ENCODE measurements at regions not wholly inside any gene's neighbourhood (a gene's known extent, or its start where the extent isn't known, plus 50 kb on each side); places are given as distances from the start of the nearest gene placed in this dataset.

DNA sequence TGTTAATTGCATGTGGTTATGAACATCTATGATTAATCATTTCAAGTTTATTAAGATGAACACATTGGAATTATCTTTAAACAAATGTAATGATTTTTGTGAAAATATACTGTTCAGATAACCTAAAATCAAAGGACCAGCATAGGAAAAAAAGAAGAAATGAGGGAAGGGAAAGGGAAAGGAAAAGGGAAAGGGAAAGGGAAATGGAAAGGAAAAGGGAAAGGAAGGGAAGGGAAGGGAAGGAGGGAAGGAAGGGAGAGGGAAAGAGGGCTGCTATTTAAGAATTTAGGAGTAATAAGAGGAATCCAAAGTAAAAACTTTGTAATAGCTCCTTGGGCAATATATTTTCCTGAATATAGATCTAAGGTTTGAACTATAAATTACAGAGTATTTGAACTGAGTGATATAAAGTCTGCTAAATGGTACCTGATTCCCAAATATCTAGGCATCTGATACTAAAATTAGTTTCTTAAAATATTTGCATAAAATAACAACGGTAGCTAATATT is 726.3 kb downstream of the EPHA4 start:
- no peak for DNase-seq (ENCODE audit: low read depth)

- DNase-seq (ENCODE audit: low read depth), result no peak
Observed at GRCh38 chr2:220847006-220847405, 725.1 kb downstream of the EPHA4 start.

- no peak for DNase-seq (ENCODE audit: low read depth)
Observed at GRCh38 chr2:220847589-220847988, 724.5 kb downstream of the EPHA4 start.

DNA sequence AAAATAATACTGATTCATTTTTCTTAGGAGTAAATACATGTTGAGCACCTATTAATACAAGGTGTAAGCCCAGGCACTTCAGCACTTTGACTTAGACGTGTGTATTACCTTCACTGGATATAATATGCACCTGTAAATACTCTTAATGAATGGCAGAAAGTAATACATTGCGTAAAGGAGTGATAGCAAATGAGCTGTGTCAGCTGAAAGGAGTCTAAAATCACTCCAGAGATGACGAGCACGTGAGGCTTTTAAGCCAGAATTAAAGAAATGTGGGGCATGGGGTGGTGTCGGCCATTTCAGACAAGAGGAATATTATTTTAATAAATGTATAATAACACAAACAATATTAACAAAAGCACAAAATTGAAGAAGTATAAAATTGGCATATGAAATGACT is 722.7 kb downstream of the EPHA4 start:
- DNase-seq (ENCODE audit: low read depth), result no peak

- no peak for DNase-seq (ENCODE audit: low read depth)
Observed at GRCh38 chr2:220850116-220850515, 722.0 kb downstream of the EPHA4 start.

GRCh38 chr2:220855296-220855695 is 716.8 kb downstream of the EPHA4 start:
- no peak for DNase-seq (ENCODE audit: low read depth)

- DNase-seq (ENCODE audit: low read depth), result no peak
Observed at GRCh38 chr2:220856486-220856885, 715.6 kb downstream of the EPHA4 start.

- no peak for DNase-seq (ENCODE audit: low read depth)
Observed at GRCh38 chr2:220857368-220857767, 714.7 kb downstream of the EPHA4 start.

DNA sequence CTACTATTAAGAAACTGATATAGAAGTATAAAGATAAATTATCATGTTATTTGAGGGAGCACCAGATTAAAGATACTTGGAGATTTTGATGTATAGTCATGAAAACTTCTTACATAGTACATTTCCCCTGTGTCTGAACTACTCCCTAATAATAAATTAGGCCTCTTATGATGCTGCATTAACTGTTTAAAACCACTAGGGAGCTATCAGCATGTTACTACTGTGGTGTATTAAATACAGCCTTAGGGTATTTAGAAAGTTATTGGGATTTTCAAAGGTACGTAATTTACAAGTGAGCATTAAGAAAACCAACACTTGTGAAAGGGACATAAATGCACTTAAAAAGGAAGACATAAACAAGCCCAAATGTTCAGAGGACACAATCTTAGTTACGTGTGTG is 714.0 kb downstream of the EPHA4 start:
- DNase-seq (ENCODE audit: low read depth), result no peak

DNA sequence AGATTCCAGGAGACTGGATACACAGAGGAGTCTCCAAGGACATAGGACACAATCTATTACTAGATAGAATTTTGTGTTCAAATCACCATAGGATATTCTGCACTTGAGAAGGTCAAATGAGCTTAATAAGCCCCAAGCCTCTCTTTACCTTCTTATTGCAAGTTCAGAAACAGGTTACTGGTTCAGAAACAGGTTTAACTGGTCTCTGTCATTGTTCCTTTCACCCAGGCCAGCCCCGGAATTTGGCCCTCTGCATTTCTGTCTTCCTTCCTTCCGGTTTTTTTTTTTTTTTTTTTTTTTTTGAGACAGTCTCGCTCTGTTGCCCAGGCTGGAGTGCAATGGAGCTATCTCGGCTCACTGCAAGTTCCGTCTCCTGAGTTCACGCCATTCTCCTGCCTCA is 700.2 kb downstream of the EPHA4 start:
- DNase-seq (ENCODE audit: low read depth), result no peak

- no peak for DNase-seq (ENCODE audit: low read depth)
Observed at GRCh38 chr2:220876080-220876824, 695.9 kb downstream of the EPHA4 start.

GRCh38 chr2:220877491-220877890 is 694.6 kb downstream of the EPHA4 start:
- DNase-seq (ENCODE audit: low read depth), result no peak

GRCh38 chr2:220877897-220878296 is 694.2 kb downstream of the EPHA4 start:
- DNase-seq (ENCODE audit: low read depth), result no peak

- DNase-seq (ENCODE audit: low read depth), result no peak
Observed at GRCh38 chr2:220880623-220881596, 691.2 kb downstream of the EPHA4 start.

DNA sequence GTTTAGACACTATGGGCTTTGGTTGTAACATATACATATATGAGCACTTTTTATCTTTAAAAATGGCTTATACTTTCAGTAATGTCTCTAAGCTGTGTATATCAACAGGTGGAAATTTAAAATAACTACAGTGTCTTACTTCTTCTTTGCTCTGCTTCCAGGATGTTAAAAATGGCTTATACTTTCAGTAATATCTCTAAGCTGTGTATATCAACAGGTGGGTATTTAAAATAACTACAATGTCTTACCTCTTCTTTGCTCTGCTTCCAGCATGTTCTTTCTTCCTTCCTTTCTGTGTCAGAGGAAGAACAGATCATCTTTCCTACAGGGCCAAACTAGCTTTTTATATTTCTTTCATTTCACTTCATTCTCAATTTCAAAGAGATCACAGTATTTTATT is 689.6 kb downstream of the EPHA4 start:
- no peak for DNase-seq (ENCODE audit: low read depth)

GRCh38 chr2:220885593-220885992 is 686.5 kb downstream of the EPHA4 start:
- DNase-seq (ENCODE audit: low read depth), result no peak

DNA sequence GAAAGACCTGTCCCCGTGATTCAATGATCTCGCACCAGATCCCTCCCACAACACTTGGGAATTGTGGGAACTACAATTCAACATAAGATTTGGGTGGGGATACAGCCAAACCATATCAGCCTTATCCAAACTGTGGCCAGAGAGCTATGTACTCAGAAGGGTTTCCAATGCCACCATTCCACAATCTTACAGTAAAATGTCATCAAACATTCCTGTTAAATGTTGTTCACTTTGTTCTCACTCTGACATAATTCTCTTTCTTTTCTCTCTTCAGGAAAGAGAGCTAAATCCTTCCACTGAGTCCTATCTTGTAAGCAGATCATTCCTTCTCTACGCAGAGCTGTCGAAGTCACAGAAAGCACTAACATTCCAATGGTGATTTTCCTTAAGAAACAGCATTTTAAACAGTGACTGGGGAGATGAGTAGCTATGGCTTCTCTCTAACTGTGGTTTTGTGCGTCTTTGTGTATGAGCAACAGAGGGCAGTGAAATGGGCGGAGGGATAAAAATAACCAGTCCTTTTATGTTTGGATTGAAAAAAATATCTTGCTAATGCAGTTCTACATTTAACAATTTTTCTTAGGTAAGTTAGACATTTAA is 684.7 kb downstream of the EPHA4 start:
- DNase-seq (ENCODE audit: low read depth), result no peak

DNA sequence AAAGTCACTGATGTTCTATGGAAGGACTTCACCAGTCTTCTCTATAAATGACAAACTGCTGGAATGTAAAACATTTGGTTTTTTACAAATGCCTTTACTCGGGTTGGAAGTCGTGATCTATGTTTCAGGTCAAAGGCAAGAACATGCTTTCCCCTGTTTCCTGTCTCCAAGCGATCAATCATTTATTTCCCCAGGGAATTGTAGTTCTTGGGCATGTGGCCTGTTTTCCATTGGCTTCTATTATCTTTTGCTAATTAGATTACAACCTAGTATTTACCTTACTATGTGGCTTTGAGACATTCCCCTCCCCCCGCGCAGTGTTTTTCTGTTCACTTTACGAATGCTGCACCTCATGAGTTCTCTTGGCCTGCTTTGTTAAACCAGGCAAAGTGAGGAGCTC is 684.2 kb downstream of the EPHA4 start:
- no peak for DNase-seq (ENCODE audit: low read depth)

GRCh38 chr2:220890931-220891330 is 681.2 kb downstream of the EPHA4 start:
- no peak for DNase-seq (ENCODE audit: low read depth)

GRCh38 chr2:220891405-220891804 is 680.7 kb downstream of the EPHA4 start:
- DNase-seq (ENCODE audit: low read depth), result no peak

DNA sequence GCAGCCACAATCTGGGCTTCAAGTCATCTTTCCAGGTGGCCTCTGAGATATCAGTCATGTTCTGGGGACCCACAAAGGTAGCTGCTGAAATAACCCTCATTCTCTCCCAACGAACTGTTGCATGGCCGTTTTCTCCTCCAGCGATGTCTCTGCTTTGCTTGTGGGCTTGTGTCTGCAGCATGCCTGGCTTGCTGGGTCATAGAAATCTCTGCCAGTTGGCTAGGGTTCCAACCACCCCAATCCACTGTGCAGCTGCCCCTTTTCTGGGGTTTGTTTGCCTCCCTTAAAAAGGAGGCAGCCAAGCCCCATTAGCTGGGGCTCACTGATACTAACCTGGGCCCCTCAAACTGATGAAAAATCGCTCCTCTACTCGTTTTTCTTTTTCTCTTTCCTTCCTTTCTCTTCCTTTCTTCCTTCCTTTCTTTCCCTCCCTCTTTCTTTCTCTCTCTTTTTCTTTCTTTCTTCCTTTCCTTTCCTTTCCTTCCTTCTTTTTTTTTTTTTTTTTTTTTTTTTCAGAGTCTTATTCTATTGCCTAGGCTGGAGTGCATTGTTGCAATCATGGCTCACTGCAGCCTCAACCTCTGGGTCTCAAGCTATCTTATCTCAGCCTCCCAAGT is 680.0 kb downstream of the EPHA4 start:
- no peak for DNase-seq (ENCODE audit: low read depth)

DNA sequence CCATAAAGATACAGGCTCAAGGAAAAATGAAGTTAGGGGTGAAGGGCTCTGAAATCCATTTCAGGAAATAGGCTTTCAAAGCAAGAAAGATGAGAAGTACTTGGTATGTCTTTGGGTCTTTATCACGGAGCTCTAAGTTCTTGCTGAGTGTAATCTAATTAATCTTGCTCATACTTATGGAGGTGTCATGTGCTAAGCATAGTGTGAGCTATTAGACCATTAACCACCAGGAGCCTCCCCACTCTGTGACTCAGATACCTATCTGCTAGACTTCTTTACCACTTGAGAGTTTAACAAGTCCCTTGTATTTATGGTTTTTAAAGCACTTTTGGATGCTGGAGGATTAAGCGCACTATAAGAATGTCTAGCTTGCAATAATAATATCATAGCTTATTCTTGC is 678.7 kb downstream of the EPHA4 start:
- no peak for DNase-seq (ENCODE audit: low read depth)
